Epithelial cell of prostate (primary cell): ENCODE measurements at regions not wholly inside any gene's neighbourhood (a gene's known extent, or its start where the extent isn't known, plus 50 kb on each side); places are given as distances from the start of the nearest gene placed in this dataset.

Experiments used
- DNase-seq: peaks from one replicate; pipeline ENCODE4 v3.0.0-alpha.2; 2011; ENCODE audit warnings: low read depth, low spot score
- H3K27ac ChIP-seq: fragments of 450-650 bp; 2 replicates; pipeline ENCODE4 v1.5.1; 2017; ENCODE audit warnings: mild to moderate bottlenecking

DNA sequence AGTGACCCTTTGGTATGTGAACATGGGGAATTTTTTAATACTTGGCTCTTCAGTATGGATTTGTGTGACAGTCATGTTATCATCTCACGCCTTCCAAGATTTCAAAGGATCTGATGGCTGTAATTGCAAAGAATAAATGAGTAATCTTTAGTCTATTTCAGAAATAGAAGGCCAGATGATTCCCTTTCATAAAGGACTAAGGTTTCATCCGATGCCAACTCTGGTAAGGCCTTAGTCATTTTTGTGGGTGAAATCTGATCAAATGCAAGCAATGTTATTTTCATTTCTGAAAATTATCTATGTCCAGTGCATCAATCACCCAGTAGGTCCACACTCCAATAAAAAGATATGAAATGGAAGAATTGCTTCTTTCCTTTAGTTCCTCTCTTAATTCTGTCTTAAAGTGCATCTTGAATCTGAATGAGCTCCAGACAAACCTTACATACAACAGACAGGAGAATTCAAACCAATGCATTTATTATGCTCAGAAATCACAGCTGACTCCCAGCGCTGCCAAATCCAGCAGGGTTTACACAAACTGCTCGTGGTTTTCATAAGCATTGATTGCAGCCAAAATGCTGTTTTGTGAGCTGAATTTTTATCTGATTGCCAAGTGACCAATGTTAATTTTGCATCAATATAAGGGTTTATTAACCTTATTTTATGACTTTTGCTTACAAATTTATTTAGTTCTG, 565.2 kb upstream of the MARCKS start:
- H3K27ac ChIP-seq = no peak overlapping the region
- no peak for DNase-seq

GRCh38 chr6:113292646-113293422, 564.3 kb upstream of the MARCKS start:
- H3K27ac ChIP-seq = no peak overlapping the region
- no peak for DNase-seq

GRCh38 chr6:113293423-113293740, 563.8 kb upstream of the MARCKS start:
- H3K27ac ChIP-seq = no peak overlapping the region
- DNase-seq = no peak

DNA sequence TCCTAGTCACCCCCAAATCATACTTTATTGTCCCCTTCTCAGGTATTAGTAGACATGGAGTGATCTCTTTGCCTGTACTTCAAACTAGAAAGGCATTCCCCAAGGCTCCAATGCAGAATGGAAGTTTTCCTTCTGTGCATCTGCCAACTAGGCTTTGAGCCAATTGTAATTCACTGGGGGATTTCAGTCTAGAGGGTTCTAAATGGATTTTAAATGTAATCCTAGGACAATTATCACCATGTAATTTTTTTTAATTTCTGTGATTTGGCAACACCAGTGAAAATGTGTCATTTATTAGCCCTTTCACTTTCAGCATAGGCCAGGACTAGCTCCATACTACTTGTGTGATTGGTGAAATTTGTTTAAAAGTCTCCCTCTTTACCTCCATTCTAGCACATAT, 557.6 kb upstream of the MARCKS start:
- DNase-seq = no peak

GRCh38 chr6:113301651-113302050, 555.5 kb upstream of the MARCKS start:
- no peak for DNase-seq
- H3K27ac ChIP-seq = no peak overlapping the region

More for the DNA sequence above, 557.6 kb upstream of the MARCKS start:
- H3K27ac ChIP-seq = no peak overlapping the region

GRCh38 chr6:113304116-113304515, 553.0 kb upstream of the MARCKS start:
- DNase-seq = no peak
- no peak overlapping the region for H3K27ac ChIP-seq

- no peak overlapping the region for H3K27ac ChIP-seq
- peak; percentile 20 for DNase-seq
These were observed 550.5 kb upstream of the MARCKS start for GRCh38 chr6:113306552-113307145.

DNA sequence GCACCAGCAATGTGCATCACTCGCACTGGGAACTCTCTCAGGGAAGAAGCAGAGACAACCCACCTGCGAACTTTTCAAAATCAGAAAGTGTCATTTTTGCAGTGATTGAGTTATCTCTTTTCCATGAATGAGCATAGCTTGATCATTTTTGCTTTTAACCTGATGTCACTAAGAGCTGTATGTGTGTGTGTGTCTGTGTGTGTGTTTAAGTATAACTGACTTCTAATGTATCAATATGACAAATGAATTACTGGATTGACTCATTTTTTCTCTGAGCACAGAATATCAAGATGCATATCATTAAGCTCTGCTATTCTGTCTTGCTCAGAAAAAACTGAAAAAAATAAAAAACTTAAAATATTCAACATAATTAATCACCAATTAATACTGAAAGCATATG, 548.9 kb upstream of the MARCKS start:
- no peak overlapping the region for H3K27ac ChIP-seq
- DNase-seq = no peak

- H3K27ac ChIP-seq = no peak overlapping the region
- DNase-seq = no peak
These were observed 543.3 kb upstream of the MARCKS start for GRCh38 chr6:113313841-113314240.

DNA sequence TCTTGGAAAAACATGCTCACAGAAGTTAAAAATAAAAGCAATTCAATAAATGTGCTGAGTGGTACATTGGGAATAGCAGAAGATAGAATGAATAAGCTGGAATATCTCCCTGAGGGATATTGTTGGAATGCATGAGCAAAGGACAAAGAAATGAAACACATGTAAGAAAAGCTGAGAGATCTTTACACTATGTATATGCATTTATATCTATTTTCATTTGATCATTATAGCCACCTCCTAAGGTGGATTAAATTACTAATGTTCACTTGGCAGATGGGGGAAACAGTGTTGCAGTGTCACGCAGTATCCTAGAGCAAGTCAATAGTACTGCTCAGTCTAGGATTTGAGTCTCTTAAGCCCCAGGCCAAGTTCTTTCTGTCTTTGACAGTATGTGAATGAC, 542.0 kb upstream of the MARCKS start:
- DNase-seq = no peak
- no peak overlapping the region for H3K27ac ChIP-seq

DNA sequence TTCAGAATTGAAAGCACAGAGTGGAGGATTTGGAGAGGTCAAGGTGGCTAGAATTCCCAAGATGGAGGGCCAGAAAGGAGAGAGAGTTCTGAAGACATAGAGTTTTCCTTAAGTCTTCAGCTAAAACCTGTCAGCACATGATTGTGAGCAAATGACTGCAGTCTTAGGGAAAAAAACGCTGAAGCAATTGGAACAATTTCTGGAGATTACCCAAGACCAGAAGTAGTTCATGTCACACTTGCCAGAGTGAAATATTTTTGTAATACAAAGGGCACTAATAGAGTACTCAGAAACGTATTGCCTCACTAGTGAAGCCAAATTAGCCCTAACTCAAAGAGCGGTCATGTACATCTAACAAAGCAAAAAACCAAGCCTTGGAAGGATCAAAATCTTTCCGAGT, 541.3 kb upstream of the MARCKS start:
- no peak for DNase-seq
- no peak overlapping the region for H3K27ac ChIP-seq

DNA sequence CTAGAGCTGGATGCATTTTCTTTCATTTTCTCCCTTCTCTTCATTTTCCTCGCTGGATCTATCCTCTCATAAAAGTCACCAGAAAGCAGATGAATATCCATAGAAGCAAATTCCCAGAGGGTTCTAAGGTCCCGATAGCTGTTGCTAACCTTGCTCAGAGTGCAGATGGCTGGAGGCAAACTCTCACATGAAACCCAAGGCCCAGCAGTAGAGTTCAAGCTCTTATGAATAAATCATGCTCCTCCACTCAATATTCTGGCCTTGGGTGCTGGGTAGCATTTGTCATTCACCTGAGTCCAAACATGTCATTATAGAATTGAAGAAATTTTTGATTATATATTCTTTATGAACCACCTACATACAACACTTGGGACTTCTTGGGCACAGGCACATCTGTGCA, 539.7 kb upstream of the MARCKS start:
- no peak overlapping the region for H3K27ac ChIP-seq
- no peak for DNase-seq

DNA sequence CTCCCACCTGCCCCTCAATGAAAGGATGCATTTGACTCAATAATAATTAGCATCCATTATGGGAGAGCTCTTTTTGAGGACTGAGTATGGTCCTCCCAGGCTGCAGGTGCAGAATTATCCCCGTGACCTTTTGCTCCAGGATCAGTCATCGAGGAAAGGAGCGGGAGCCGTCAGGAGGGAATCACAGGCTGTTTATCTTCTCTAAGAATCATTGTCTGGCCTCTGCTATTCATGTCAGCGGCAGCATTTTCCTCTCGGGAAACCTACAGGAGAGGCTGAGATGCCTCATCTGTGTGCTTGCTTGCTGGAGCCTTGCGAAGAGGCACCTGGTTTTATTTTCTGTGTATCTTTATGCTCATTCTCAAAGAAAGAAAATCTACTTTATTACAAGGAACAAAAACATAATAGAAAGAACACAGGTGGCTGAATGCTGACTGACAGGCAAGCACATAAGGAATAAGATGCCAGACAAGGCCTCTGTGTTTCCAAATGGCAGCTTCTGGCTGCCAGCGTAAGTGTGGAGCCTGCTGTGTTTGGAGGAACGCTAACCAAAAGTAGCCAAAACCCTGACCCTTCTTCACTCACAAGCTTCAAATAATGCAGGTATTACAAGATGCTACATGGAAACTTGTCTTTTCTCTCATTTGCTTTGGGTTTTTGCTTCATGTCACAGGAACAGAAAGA, 539.1 kb upstream of the MARCKS start:
- no peak overlapping the region for H3K27ac ChIP-seq
- no peak for DNase-seq

DNA sequence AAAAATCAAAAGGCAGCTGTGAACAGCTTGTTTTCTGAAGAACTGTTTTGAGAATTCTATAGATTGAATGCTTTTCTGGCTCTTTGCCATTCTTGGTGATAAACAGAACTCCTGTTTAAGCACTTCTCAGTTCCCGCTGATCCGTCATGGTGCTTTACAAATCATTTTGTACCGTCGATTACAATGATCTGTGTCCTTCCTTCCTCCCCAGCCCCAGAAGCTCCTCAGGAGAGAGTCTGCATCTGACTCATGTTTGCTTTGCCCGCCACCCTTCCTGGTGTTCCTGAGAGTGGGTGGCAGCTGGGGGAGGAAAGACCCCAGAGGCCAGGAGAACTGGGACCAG, 538.6 kb upstream of the MARCKS start:
- H3K27ac ChIP-seq = no peak overlapping the region
- no peak for DNase-seq

GRCh38 chr6:113320653-113321052, 536.5 kb upstream of the MARCKS start:
- DNase-seq = no peak
- H3K27ac ChIP-seq = no peak overlapping the region

GRCh38 chr6:113326781-113327180, 530.4 kb upstream of the MARCKS start:
- no peak for DNase-seq
- no peak overlapping the region for H3K27ac ChIP-seq

DNA sequence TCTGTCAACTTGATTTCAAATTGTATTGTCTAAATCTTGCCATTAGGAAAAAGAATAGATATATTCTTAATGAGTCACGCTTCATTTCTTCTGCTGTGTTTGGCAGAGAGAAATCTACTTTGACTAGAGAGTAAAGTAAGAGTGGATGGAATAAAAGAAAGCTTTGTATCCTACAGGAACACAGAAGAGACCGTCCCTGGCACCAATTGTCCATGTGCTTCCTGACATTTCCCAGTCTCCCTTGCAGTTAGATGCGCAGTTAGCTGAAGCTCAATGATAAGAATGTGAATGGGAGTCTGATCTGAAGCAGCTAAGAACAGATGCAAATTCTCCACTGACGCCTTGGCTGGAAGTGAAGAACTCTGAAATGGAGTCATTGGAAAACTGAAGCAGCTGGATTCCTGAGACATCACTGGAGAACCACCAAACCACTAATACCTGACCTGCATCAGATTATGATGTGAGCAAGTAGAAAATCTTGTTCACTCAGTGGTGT, 528.2 kb upstream of the MARCKS start:
- no peak for DNase-seq
- no peak overlapping the region for H3K27ac ChIP-seq

DNA sequence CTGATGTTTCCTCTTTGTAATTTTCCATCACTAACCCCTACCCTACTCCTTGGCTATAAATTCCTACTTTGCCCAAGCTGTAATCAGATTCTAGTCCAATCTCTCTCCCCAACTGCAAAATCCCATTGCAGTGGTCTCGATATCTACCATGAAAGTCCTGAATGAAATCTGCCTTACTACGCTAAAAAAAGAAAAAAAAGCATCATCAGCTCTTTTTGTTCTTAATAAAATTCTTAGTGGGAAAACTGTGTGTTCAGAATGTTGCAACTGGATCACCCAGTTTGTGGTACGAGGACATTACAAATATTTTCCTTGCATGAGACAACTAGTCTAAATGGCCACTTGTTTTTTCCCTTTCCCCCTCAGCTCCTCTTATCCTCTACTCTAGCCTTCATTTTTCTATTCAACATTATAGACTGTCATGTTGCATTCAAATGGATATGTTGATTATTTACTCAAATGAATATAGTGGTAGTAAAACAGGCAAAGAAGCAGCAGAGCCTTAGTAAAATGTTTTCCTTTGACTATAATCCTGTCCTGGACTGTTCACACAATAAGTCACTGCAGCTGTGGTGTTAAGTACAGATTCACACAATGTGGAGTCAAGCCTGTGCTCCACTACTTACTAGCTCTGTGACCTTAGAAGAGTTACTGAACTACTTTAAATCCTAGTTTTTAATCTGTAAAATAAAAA, 527.1 kb upstream of the MARCKS start:
- no peak overlapping the region for H3K27ac ChIP-seq
- no peak for DNase-seq

- DNase-seq = no peak
- H3K27ac ChIP-seq = no peak overlapping the region
These were observed 526.6 kb upstream of the MARCKS start for GRCh38 chr6:113330636-113330946.

- no peak overlapping the region for H3K27ac ChIP-seq
- no peak for DNase-seq
These were observed 526.1 kb upstream of the MARCKS start for GRCh38 chr6:113331021-113331420.

- DNase-seq = no peak
These were observed 518.5 kb upstream of the MARCKS start for GRCh38 chr6:113338644-113339043.

More at GRCh38 chr6:113338644-113339043, 518.5 kb upstream of the MARCKS start:
- no peak overlapping the region for H3K27ac ChIP-seq
